OCI-LY3 (cell line): ENCODE measurements at regions not wholly inside any gene's neighbourhood (a gene's known extent, or its start where the extent isn't known, plus 50 kb on each side); places are given as distances from the start of the nearest gene placed in this dataset.

Experiments
- CTCF ChIP-seq: fragments of 200-600, 300-600 bp; sonication (generic); IDR thresholded peaks from 2 replicates; pipeline ENCODE4 v1.5.1; 2014; ENCODE audit warnings: antibody characterized with exemption, low read length, low read depth
- EZH2phosphoT487 ChIP-seq: fragments of 200-600 bp; shearing (Covaris generic); IDR thresholded peaks from 2 replicates; pipeline ENCODE4 v1.6.1; 2018; ENCODE audit warnings: antibody characterized with exemption, mixed run types, low read depth

DNA sequence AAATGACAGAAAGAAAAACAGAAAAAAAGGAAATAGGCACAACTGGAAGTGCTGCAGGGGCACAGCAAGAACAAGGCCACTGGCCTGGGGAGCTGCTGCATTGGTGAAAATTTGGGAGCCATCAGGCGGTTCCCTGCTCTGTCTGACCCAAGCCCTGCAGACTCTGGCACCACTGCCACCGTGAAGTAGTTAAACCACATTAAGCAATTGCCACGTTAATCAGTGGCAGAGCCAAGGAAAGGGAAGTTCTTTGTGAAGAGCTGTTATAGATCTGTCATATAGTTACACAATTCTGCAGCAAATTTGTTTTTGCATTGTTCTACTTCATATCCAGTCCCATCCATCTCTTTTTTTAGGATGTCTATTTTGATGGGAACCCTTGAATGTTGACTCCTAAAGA lies 915.3 kb downstream of the FSCB start:
- TF ChIP-seq EZH2phosphoT487 = no peak
- TF ChIP-seq CTCF = no peak
